NCI-H226 (cell line): ENCODE measurements at regions not wholly inside any gene's neighbourhood (a gene's known extent, or its start where the extent isn't known, plus 50 kb on each side); places are given as distances from the start of the nearest gene placed in this dataset.

Experiments used
- DNase-seq: peaks from one replicate; pipeline ENCODE4 v3.0.0-alpha.2; 2015

DNA sequence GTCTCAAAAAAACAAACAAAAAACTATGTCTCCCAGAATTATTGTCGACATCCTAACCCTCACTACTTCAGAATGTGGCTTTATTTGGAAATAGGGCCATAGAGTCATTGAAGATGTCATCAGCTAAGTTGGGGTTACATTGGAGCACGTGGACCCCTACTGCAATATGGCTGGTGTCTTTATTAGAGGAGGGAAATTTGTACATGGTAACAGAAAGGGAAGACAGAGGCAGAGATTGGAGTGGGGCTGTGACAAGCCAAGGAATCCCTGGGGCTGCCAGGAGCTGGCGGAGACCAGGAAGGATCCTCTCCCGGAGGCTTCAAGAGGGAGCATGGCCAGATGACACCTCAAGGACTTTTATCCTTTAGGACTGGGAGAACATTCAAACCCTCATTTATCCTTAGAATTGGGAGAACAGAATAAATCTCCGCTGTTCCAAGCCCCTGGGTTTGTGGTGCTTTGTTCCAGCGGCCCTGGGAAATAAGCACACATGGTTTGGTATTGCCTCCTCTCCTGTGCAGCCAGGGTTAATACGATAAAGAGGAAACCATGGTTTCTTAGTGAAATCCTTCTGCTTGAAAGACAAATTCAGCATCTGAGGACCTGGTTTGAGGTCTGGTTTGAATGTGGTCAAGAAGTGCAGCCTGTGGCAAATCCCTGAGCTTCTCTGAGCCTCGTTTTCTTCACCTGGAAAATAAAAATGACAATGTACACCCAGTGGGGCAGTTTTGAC lies 184.7 kb downstream of the MYCN start:
- DNase-seq: no peak

- DNase-seq: no peak
These were observed 183.8 kb downstream of the MYCN start for GRCh38 chr2:16123856-16124780.

- DNase-seq: no peak
These were observed 183.1 kb downstream of the MYCN start for GRCh38 chr2:16123421-16123820.

DNA sequence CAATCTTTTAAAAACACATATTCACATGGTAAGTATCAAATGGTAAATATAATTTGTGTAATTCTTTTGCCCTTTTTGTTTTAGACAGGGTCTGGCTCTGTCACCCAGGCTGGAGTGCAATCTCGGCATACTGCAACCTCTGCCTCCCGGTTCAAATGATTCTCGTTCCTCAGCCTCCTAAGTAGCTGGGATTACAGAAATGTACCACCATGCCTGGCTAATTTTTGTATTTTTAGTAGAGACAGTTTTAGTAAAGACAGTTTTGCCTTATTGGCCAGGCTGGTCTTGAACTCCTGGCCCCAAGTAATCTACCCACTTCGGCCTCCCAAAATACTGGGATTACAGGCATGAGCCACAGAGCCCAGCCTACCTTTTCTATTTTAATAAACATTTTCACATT lies 182.2 kb downstream of the MYCN start:
- no peak for DNase-seq

DNA sequence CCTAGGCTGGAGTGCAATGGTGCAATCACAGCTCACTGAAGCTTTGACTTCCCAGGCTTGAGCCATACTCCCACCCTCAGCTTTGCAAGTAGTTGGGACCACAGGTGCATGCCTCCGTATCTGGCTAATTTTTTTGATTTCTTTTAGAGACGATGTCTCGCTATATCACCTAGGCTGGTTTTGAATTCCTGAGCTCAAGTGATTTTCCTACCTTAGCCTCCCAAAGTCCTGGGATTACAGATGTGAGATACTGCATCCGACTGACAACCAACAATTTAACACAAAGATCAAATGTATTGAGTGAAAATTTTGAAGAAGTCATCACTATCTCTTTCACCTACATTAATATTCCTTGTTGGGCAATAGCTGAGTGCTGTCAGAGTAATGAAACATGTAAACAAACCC lies 181.6 kb downstream of the MYCN start:
- no peak for DNase-seq

GRCh38 chr2:16121231-16121985 lies 181.1 kb downstream of the MYCN start:
- no peak for DNase-seq

DNA sequence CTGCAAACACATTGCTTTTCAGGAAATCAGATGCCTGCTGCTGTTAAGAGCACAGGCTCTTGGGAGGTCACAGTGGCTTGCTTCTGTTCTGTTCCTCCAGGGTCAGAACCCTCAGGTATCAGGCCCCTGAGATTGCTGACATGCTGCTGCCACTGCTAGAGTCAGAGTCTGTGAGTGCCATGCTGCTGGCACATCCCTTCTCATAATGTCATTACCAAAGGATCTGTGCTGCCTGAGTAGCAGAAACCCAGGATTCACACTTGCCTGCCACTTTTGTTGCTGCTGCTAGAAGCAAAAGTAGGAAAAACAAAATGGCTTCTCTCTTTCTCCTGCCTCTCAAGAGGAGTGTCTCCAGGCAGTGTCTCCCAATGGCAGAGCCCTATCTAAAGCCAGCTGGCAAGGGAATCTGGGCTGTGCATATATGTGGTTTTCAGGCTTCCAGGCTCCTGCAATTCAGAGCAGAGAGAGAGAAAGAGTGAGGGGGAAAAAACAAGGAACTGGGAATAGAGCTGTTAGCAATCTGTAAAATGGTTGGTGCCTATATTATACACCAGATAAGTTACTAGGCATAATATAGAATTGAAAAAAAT lies 180.3 kb downstream of the MYCN start:
- DNase-seq: no peak

DNA sequence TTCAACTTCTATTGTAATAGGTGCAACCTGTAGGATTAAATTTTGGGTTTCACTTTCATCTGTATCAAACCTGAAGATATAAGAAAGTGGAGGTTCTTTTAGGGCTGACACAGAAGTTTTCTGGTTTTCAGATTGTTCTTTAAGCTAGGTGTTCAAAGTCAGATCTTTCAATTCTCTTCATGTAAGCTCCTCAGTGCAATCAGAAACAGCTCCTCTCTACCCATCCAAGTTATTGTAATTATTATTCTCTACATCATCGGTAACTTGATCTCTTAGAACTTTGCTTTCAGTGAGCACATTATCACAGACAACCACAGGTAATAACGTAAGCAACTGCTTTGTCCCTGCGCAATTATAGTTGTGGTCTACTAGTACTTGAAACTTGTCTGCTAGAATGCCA lies 179.4 kb downstream of the MYCN start:
- DNase-seq: no peak

DNA sequence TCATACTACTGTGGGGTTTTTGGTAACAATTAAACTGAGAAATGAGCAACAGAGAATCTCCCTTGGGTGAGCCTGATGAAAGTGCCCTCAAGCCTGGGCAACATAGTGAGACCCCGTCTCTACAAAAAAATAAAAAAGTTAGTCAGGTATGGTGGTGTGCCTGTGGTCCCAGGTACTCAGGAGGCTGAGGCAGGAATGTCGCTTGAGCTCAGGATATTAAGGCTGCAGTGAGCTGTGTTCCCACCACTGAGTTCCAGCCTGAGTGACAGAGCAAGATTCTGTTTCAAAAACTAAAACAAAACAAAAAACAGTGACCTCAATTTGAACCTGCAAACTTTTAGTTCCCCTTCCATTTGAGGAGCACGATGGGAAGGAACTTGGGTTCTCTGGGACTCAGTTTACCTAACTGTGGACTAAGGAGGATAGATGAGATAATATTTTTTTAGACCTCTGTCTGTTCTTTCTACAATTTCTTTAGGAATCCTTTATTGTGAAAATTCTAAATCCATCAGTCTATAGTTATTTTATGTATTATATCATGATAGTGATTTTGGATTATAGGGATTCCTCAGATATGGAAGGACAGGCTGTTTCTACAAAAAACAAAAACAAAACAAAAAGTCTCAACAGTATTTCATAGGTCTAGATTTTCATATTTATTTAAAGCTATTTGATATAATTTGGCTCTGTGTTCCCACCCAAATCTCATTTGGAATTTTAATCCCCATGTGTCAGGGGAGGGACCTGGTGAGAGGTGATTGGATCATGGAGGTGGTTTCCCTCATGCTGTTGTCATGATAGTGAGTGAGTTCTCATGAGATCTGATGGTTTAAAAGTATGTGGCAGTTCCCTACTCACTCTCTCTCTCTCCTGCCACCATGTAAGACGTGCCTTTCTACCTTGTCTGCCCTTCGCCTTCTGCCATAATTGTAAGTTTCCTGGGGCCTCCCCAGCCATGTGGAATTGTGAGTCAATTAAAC lies 178.6 kb downstream of the MYCN start:
- no peak for DNase-seq

DNA sequence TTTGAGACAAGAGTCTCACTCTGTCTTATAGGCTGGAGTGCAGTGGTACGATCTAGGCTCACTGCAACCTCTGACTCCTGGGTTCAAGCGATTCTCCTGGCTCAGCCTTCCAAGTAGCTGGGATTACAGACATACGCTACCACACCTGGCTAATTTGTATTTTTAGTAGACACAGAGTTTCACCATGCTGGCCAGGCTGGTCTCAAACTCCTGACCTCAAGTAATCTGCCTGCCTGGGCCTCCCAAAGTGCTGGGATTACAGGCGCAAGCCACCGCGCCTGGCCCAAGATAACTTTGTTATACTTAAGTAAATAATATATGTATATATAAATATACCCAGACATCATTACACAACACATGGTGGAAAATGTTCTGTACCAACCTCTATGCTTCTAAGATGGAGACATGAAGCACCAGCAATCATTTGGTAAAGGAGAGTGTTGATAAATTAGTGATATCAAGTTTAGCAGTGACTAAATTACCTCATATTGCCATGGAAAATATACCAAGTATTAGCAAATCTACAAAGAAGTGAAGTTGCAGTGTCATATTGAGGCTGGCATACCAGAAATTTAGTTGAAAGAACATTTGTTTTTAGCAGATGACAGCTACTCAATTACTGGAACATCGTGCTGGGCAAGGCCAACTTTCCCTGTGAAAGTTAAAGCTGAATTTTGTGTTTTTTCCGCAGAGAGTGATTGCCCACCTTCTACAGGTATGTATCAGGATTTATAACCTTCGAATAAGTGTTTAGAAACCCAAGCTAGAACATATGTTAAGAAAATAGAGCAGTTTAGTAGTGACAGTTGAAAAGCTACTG lies 177.7 kb downstream of the MYCN start:
- no peak for DNase-seq

GRCh38 chr2:16117021-16117700 lies 176.8 kb downstream of the MYCN start:
- DNase-seq: no peak

DNA sequence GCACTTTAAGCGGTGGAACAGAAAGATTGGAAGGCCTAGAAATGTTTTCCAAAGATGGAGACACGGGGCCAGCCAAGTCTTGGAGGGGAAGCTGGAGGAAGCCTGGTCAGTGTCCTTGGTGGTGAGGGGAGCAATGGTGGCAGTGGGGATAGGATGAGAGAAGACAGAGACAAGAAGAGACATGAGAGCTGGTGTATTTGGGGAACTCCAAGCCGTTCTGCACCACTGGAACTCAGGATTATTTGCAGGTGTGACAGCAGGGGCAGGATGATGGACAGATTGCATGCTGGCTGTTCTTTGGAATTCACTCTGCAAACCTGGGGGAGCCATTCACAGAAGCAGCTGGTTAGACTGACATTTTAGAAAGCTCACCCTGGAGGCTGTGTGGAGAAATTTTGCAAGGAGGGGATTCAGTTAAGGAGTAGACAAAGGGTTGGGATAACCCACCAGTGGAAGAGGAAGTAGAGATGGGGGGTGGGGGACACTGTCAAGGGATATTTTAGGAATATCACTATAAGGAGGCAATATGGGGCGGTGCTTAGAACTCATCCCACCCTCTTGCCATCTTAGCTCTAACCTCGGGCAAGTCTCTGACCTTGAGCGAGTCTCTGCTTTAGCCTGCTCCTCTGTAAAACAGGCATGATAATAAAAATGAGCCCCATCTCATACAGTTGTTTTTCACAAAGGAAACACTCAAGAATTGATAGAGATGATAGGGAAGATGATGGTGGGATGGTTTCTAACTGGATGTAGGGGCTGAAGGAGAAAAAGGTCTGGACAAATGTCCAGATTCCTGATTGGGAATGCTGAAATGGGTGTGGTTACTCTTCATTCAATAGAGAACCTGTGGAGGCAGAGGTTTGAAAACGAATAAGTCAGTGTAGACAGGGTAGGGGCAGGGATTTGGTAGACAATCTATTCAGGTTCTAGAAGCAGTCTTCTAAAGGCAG lies 175.8 kb downstream of the MYCN start:
- no peak for DNase-seq

DNA sequence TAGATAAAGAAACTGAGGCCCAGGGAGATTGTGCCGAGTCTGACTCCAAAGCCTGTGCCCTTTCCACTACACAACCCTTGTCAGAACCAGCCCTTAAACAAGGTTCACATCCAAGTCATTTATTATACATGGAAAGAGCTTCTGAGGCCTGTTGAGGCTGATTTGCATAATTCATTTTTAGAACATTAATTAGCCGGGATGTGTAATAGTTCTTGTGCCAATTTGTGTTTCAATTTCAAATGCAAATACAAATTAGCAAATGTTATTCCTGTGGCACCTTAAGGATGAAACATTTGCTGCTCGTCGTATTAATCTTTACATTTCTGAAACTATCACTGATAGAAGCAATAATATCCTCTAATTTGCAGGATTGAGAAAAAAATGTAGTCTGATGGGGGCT lies 174.9 kb downstream of the MYCN start:
- no peak for DNase-seq

- no peak for DNase-seq
These were observed 174.5 kb downstream of the MYCN start for GRCh38 chr2:16114836-16115235.

GRCh38 chr2:16114070-16114469 lies 173.7 kb downstream of the MYCN start:
- DNase-seq: no peak

DNA sequence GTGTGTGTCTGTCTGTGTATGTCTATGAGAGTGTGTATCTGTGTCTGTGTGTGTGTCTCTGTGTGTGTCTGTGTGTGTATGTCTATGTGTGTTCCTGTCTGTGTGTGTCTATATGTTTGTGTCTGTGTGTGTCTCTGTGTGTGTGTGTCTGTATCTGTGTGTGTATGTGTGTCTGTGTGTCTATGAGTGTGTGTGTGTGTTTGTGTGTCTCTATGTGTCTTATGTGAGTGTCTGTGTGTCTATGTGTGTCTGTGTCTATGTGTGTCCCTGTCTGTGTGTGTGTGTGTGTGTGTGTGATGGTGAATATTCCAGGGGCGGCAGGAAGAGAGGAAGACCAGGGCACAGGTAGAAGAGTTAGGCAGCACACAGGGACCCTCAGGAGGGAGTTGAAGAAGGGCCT lies 173.2 kb downstream of the MYCN start:
- DNase-seq: no peak

DNA sequence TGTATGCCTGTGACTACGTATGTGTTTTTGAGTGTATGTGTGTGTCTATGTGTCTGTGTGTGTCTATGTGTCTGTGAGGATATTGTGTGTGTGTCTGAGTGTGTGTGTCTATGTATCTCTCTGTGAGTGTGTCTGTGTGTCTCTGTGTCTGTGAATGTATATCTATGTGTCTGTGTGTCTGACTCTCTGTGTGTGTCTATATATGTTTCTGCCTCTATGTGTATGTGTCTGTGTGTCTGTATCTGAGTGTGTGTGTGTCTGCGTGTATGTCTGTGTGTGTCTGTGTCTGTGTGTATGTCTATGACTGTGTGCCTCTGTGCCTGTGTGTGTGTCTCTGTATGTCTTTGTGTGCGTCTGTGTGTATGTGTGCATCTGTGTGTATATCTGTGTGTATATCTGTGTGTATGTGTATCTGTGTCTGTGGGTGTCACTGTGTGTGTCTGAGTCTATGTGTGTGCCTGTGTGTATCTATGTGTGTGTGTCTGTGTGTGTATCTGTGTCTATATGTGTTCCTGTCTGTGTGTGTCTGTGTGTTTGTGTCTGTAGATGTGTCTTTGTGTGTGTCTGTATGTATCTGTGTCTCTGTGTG lies 172.7 kb downstream of the MYCN start:
- DNase-seq: no peak

DNA sequence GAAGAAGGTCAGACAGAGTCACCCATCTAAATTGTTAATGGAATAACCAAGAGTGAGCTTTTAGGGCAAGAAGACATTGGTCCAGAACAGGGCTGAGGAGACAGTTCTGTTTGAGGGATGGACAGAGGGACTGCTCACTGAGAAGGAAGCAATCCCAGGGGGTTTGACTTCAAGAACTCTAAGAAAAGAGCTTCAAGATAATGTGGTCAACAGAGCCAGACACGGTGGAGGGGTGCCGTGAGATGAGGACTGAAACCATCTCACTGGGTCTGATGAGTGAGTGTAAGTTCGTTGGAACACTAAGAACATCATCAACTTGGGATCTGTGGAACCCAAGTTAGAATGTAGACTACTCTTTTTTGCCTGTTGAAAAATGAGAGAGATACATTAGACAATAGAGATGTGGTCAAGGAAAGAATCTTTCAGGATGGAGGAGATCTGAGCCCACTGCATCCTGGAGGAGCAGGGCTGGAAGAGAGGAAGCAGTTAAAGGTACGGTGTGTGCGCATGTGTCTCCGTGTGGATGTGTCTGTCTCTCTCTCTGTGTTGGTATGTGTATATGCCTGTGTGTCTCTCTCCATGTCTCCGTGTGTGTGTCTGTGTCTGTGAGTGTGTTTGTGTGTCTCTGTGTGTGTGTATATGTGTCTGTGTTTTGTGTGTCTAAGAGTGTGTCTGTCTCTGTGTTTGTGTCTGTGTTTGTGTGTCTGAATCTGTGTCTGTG lies 172.1 kb downstream of the MYCN start:
- no peak for DNase-seq
